Endothelial cell of umbilical vein (primary cell): ENCODE measurements at regions not wholly inside any gene's neighbourhood (a gene's known extent, or its start where the extent isn't known, plus 50 kb on each side); places are given as distances from the start of the nearest gene placed in this dataset.

Experiments used
- EZH2 ChIP-seq: IDR thresholded peaks from 2 replicates; pipeline ENCODE4 v1.6.1; 2012; ENCODE audit warnings: borderline replicate concordance, low read depth, mild to moderate bottlenecking, moderate library complexity, low read length, inconsistent platforms; ENCODE audit not compliant: severe bottlenecking
- MAX ChIP-seq: IDR thresholded peaks from 2 replicates; pipeline ENCODE4 v1.6.1; 2011; ENCODE audit not compliant: insufficient read depth, insufficient read length
- MYC ChIP-seq: IDR thresholded peaks from one replicate; pipeline ENCODE4 v1.6.1; 2011; ENCODE audit warnings: mild to moderate bottlenecking, low read depth, low read length
- POLR2A ChIP-seq: IDR thresholded peaks from 2 replicates; pipeline ENCODE4 v1.6.1; 2012; ENCODE audit warnings: low read depth, mild to moderate bottlenecking, control low read depth, low read length
- POLR2AphosphoS5 ChIP-seq: IDR thresholded peaks from 2 replicates; pipeline ENCODE4 v1.6.1; 2012; ENCODE audit warnings: low read depth, mild to moderate bottlenecking, control low read depth, low read length, moderate library complexity; ENCODE audit not compliant: insufficient read depth
- TF ChIP-seq, protein P1 (sequence below), 2 donors: IDR thresholded peaks; 1 replicate in 1 of 2; 2 replicates in 1 of 2; pipeline ENCODE4 v1.5.1; 2011; ENCODE audit warnings: low read length in 2 of 2, mild to moderate bottlenecking in 2 of 2, moderate library complexity in 2 of 2, control low read depth in 1 of 2, inconsistent platforms in 1 of 2, low read depth in 1 of 2; ENCODE audit not compliant: insufficient read depth in 1 of 2; ENCODE audit errors: extremely low read depth in 1 of 2

- TF ChIP-seq, protein P1, sequence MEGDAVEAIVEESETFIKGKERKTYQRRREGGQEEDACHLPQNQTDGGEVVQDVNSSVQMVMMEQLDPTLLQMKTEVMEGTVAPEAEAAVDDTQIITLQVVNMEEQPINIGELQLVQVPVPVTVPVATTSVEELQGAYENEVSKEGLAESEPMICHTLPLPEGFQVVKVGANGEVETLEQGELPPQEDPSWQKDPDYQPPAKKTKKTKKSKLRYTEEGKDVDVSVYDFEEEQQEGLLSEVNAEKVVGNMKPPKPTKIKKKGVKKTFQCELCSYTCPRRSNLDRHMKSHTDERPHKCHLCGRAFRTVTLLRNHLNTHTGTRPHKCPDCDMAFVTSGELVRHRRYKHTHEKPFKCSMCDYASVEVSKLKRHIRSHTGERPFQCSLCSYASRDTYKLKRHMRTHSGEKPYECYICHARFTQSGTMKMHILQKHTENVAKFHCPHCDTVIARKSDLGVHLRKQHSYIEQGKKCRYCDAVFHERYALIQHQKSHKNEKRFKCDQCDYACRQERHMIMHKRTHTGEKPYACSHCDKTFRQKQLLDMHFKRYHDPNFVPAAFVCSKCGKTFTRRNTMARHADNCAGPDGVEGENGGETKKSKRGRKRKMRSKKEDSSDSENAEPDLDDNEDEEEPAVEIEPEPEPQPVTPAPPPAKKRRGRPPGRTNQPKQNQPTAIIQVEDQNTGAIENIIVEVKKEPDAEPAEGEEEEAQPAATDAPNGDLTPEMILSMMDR (IDR thresholded peaks at IDR 0.05; ENCODE audit: extremely low read depth in 1 of 2, insufficient read depth in 1 of 2, low read depth in 1 of 2, low read length in 2 of 2), result no peak
- TF ChIP-seq POLR2AphosphoS5 (no peak), POLR2A (no peak), MYC (no peak), EZH2 (no peak), MAX (no peak)
These were observed 139.4 kb upstream of the PFN2 start for GRCh38 chr3:150110097-150110496.
